ENCODE measurements at regions not wholly inside any gene's neighbourhood (a gene's known extent, or its start where the extent isn't known, plus 50 kb on each side); places are given as distances from the start of the nearest gene placed in this dataset.
A peak's percentile ranks its signal among the peaks of the same experiment; 100 is the strongest.

GRCh38 chr6:145099713-145100112 is 635.6 kb downstream of the EPM2A start:
- Histone ChIP-seq H3K23ac (ENCODE audit: insufficient read length, low read depth, low read length) (no peak overlapping the region), H3K4ac (ENCODE audit: low read depth, low read length) (no peak overlapping the region), H3K79me1 (ENCODE audit: insufficient read depth, low read depth, low read length, poor library complexity, severe bottlenecking) (no peaks in the 10 kb centered on the region), H3K4me1 (ENCODE audit: insufficient read depth, low read length) (no peaks in the 10 kb centered on the region), H4K5ac (ENCODE audit: insufficient read length, low read depth, low read length) (no peak overlapping the region), H3K18ac (ENCODE audit: insufficient read length, low read depth, low read length) (no peak overlapping the region), H2BK120ac (ENCODE audit: low read depth, low read length, poor library complexity, severe bottlenecking) (no peak overlapping the region), H2BK5ac (ENCODE audit: insufficient read length, low read length) (peak overlapping the region; percentile 64), H3K79me2 (ENCODE audit: insufficient read depth, low read length) (no peaks in the 10 kb centered on the region), H3K27ac (ENCODE audit: insufficient read length, low read depth, low read length) (no peak overlapping the region), H3K27me3 (ENCODE audit: insufficient read depth, low read length) (no peaks in the 10 kb centered on the region), H3K9ac (ENCODE audit: extremely low read depth, insufficient read length, low read length) (no peak overlapping the region), H2BK20ac (ENCODE audit: low read depth, low read length, poor library complexity, severe bottlenecking) (no peak overlapping the region), H2BK15ac (ENCODE audit: low read depth, low read length) (no peak overlapping the region), H3K56ac (ENCODE audit: insufficient read length, low read depth, low read length) (no peak overlapping the region), H3K23me2 (ENCODE audit: insufficient read length, low read depth, low read length, poor library complexity, severe bottlenecking) (no peaks in the 10 kb centered on the region), H3K9me3 (ENCODE audit: control insufficient read depth, low read depth, low read length) (no peaks in the 10 kb centered on the region), H2BK12ac (ENCODE audit: insufficient read length, low read depth, low read length) (no peak overlapping the region), H3K14ac (ENCODE audit: insufficient read depth, low read length) (no peak overlapping the region), H4K91ac (ENCODE audit: insufficient read length, low read depth, low read length) (no peak overlapping the region), H2AFZ (ENCODE audit: low read length) (no peak overlapping the region), H3K4me2 (ENCODE audit: insufficient read depth, insufficient read length, low read length) (no peak overlapping the region), H4K8ac (replicated peaks; ENCODE audit: insufficient read length, low read depth, low read length) (no peak overlapping the region), H3T11ph (ENCODE audit: low read length) (no peak overlapping the region), H2AK5ac (ENCODE audit: insufficient read length, low read length) (peak overlapping the region; percentile 83), H4K20me1 (ENCODE audit: control insufficient read depth, insufficient read depth, insufficient read length) (no peaks in the 10 kb centered on the region)
- Mint-ChIP-seq H3K27ac (no peak overlapping the region), H3K36me3 (ENCODE audit: insufficient read depth in 1 of 3, low read depth in 3 of 3) (peaks cover 6 to 16% (median 11%) of the 10 kb centered on the region in 3 experiments; a peak in 6 of 7 replicates), H3K9me3 (peaks cover 12 to 28% of the 10 kb centered on the region in 2 experiments), H3K4me1 (peaks cover 0 to 10% of the 10 kb centered on the region in 2 experiments; a peak in 3 of 4 replicates), H3K4me3 (no peak overlapping the region), H3K27me3 (ENCODE audit: low read depth) (no peaks in the 10 kb centered on the region)
- DNase-seq = no peak
- TF ChIP-seq, protein P1, sequence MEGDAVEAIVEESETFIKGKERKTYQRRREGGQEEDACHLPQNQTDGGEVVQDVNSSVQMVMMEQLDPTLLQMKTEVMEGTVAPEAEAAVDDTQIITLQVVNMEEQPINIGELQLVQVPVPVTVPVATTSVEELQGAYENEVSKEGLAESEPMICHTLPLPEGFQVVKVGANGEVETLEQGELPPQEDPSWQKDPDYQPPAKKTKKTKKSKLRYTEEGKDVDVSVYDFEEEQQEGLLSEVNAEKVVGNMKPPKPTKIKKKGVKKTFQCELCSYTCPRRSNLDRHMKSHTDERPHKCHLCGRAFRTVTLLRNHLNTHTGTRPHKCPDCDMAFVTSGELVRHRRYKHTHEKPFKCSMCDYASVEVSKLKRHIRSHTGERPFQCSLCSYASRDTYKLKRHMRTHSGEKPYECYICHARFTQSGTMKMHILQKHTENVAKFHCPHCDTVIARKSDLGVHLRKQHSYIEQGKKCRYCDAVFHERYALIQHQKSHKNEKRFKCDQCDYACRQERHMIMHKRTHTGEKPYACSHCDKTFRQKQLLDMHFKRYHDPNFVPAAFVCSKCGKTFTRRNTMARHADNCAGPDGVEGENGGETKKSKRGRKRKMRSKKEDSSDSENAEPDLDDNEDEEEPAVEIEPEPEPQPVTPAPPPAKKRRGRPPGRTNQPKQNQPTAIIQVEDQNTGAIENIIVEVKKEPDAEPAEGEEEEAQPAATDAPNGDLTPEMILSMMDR (conservative IDR thresholded peaks at IDR 0.05) = no peak
- no CpG with 5 or more reads among the region's 1 CpG for WGBS (ENCODE audit: extremely low coverage, insufficient read length, low lambda C conversion rate)

Data from H9 (cell line).